Glutamatergic neuron (in vitro differentiated cells): ENCODE measurements at regions not wholly inside any gene's neighbourhood (a gene's known extent, or its start where the extent isn't known, plus 50 kb on each side); places are given as distances from the start of the nearest gene placed in this dataset.
A peak's percentile ranks its signal among the peaks of the same experiment; 100 is the strongest.

Source experiments
- DNase-seq: peaks from one replicate; pipeline ENCODE4 v3.0.0; 2022
- H3K27ac Mint-ChIP-seq: one replicate; pipeline ENCODE4 v1.8.0; 2020; ENCODE audit warnings: mild to moderate bottlenecking, mixed read lengths, inconsistent platforms; ENCODE audit not compliant: unreplicated experiment
- H3K27me3 Mint-ChIP-seq: one replicate; pipeline ENCODE4 v1.8.0; 2020; ENCODE audit warnings: mild to moderate bottlenecking, moderate library complexity, mixed read lengths, inconsistent platforms; ENCODE audit not compliant: unreplicated experiment
- H3K36me3 Mint-ChIP-seq: one replicate; pipeline ENCODE4 v1.8.0; 2020; ENCODE audit warnings: mild to moderate bottlenecking, mixed read lengths, inconsistent platforms; ENCODE audit not compliant: unreplicated experiment
- H3K4me1 Mint-ChIP-seq: one replicate; pipeline ENCODE4 v1.8.0; 2020; ENCODE audit warnings: mild to moderate bottlenecking, low read depth, mixed read lengths, inconsistent platforms; ENCODE audit not compliant: unreplicated experiment
- H3K4me3 Mint-ChIP-seq: one replicate; pipeline ENCODE4 v1.8.0; 2020; ENCODE audit warnings: mild to moderate bottlenecking, mixed read lengths, inconsistent platforms; ENCODE audit not compliant: unreplicated experiment
- H3K9me3 Mint-ChIP-seq: one replicate; pipeline ENCODE4 v1.8.0; 2020; ENCODE audit warnings: mild to moderate bottlenecking, moderate library complexity, mixed read lengths, inconsistent platforms; ENCODE audit not compliant: unreplicated experiment
- CTCF ChIP-seq: fragments of 200-600 bp; sonication (generic); IDR thresholded peaks from one replicate; pipeline ENCODE4 v1.5.0; 2021; ENCODE audit not compliant: partially characterized antibody, unreplicated experiment

DNA sequence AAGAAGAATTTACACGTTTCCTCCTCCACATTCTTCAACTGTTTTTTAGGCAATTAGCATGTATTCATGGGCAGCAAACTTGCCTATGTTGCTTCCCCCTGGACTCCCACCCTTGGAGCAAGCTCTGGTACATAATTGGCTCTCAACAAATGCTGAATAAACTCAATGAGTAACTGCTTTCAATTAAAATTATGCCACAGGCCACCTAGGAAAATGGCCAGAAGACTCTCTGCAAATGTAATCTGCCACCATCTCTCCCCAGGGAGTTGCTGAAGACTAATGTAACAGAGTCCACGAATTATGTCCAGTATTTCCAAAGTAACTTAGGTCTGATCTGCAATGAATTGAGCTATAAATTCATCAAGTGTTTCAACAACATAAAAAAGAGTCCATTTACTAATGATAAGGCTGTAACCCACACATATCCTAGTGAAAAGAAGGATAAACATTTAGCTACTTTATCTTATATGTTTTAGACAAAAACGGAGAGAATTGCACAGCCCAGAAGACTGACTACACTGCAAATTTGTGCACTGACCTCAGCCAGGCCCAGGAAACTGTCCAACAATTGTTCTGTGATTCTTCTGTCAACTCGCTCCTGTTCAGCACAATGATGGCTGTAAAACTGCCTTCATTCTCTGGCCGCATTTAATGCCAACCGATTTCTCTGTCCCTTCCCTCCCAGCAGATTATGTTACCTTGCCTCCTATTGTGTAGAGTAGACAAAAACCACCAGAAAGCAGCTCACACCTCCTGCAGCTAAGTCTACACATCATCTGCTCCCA, 808.6 kb upstream of the ARGLU1 start:
- no peak overlapping the region for H3K4me3 Mint-ChIP-seq
- peak overlapping the region; percentile 65 for H3K27ac Mint-ChIP-seq
- TF ChIP-seq CTCF, result no peak
- peaks cover 17% of the 10 kb centered on the region for H3K4me1 Mint-ChIP-seq
- no peaks in the 10 kb centered on the region for H3K36me3 Mint-ChIP-seq
- no peaks in the 10 kb centered on the region for H3K27me3 Mint-ChIP-seq
- no peaks in the 10 kb centered on the region for H3K9me3 Mint-ChIP-seq
- no peak for DNase-seq

DNA sequence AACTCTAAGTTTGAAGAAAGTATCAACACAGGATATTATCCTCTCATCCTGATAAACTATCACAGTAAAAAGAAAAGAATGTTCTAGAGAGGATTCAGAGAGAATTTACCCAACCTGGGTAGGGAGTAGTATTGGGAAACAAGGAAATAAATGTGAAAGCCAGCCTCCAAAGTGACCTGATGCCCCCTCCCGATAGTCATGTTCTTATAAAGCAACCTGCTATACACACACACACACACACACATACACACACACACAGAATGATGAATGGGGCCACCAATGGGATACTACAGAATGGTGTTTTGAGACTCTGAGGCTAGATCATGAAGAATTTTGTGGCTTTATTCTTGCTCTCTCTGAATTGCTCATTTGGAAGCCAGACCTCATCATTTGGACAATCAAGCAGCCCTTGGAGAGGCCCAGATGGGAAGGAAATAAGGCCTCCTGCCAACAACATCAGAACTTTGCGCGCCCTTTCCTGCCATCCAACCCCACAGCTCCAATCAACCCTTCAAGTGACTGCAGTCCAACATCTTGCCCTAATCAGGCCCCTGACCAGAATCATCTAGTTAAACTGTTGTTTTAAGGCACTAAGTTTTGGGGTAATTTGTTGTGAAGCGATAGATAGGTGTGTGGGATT, 807.9 kb upstream of the ARGLU1 start:
- Mint-ChIP-seq H3K9me3 (no peaks in the 10 kb centered on the region), H3K4me3 (no peak overlapping the region), H3K36me3 (no peaks in the 10 kb centered on the region), H3K27me3 (no peaks in the 10 kb centered on the region), H3K4me1 (peaks cover 17% of the 10 kb centered on the region), H3K27ac (no peak overlapping the region)
- no peak for TF ChIP-seq CTCF
- no peak for DNase-seq

DNA sequence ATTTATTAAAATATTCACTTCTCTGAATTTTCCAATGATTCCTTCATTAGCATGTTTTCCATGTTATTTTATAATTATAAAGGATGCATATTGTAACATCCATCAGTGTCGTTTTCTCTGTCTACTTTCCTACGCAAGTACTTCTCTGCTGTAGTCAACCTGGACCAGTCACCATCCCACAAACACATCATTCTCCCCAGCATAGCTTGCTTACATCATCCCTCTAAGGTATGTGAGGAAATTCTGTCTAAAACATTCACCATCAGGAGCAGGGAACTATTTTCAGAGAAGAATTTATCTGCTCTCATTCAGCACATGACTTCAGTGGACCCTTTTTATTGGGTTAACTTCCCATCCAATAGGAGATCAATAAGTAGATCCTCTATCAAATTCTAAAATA, 806.1 kb upstream of the ARGLU1 start:
- H3K27ac Mint-ChIP-seq, result no peak overlapping the region
- no peaks in the 10 kb centered on the region for H3K27me3 Mint-ChIP-seq
- no peak for TF ChIP-seq CTCF
- H3K36me3 Mint-ChIP-seq, result no peaks in the 10 kb centered on the region
- no peaks in the 10 kb centered on the region for H3K9me3 Mint-ChIP-seq
- no peak for DNase-seq
- H3K4me1 Mint-ChIP-seq, result peaks cover 17% of the 10 kb centered on the region
- no peak overlapping the region for H3K4me3 Mint-ChIP-seq

DNA sequence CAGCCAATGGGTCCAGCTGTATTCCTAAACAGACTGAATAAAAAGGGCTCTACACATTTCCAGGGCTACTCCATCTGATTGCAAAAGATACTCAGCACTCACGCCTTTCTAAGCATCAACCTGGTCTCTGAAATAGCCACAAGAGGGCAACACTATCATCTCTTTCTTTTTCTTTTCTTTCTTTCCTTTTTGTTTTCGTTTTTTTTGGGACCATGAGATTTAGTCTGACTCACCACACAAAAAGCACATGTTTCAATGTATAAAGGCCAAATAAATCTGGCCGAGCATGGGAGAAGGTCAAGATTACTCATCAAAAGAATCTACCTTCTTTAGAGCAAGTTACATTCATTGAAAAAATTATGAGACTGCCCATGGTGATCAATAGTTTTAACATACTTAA, 805.6 kb upstream of the ARGLU1 start:
- no peaks in the 10 kb centered on the region for H3K36me3 Mint-ChIP-seq
- peaks cover 17% of the 10 kb centered on the region for H3K4me1 Mint-ChIP-seq
- TF ChIP-seq CTCF, result peak; percentile 51
- H3K4me3 Mint-ChIP-seq, result no peak overlapping the region
- H3K9me3 Mint-ChIP-seq, result peaks cover under 1% of the 10 kb centered on the region
- no peak overlapping the region for H3K27ac Mint-ChIP-seq
- DNase-seq, result no peak
- no peaks in the 10 kb centered on the region for H3K27me3 Mint-ChIP-seq

- Mint-ChIP-seq H3K27ac (no peak overlapping the region), H3K9me3 (peaks cover 2% of the 10 kb centered on the region), H3K27me3 (no peaks in the 10 kb centered on the region), H3K36me3 (no peaks in the 10 kb centered on the region), H3K4me1 (peaks cover 4% of the 10 kb centered on the region), H3K4me3 (no peak overlapping the region)
- no peak for TF ChIP-seq CTCF
- no peak for DNase-seq
Observed at GRCh38 chr13:107370015-107370785, 802.3 kb upstream of the ARGLU1 start.
